ENCODE measurements at regions not wholly inside any gene's neighbourhood (a gene's known extent, or its start where the extent isn't known, plus 50 kb on each side); places are given as distances from the start of the nearest gene placed in this dataset.
A peak's percentile ranks its signal among the peaks of the same experiment; 100 is the strongest.

DNA sequence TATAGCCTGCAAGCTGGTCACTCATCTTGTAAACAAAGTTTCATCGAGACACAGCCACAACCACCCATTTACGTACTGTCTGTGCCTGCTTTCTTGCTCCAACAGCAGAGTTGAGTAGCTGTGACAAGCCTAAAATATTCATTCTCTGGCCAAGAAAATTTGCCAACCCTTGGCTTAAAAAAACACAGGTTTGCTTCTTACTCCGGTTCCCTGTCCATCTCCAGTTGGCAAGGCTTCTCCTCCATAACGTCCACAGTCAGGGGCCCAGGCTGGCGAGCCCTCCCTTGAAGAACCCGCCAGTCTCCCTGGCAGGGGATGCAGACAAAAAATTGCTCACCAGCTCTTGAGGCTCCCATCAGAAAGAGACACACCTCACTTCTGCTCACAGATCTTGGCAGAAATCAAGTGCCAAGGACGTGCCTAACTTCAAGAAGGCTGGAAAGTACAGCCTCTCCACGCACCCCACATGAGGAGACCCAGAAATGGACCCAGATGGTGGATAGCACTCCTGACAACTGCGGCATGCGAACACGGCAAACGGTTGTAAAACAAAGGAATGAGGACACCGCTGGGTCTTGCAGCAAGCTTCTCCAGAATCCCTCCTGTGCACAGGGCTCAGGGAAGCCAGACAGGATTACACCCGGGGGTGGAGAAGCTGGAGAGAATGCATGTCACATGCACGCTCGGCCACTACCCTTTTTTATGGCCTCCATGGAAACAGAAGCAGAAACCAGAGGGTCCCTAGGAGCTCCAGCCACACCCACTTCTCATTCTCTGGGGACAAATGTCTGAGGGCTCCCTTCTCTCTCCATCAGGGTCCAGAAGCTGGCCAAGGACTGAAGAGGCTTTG is 59.8 kb upstream of the SIRPA start:
- WGBS, result 62% methylated on average over 16 of the region's 16 CpGs
- Histone ChIP-seq H2BK120ac (ENCODE audit: low read depth, low read length) (no peak overlapping the region), H3K18ac (ENCODE audit: low read depth in 1 of 2, low read length in 2 of 2) (no peak overlapping the region), H2AFZ (ENCODE audit: low read depth, low read length) (no peak overlapping the region), H3K4me3 (ENCODE audit: insufficient read depth in 1 of 2, low read depth in 1 of 2, low read length in 2 of 2) (no peak overlapping the region), H4K91ac (ENCODE audit: low read length) (no peak overlapping the region), H2BK15ac (ENCODE audit: low read depth, poor library complexity, severe bottlenecking) (no peak overlapping the region), H3K14ac (ENCODE audit: low read length in 2 of 2) (no peak overlapping the region), H3K23ac (ENCODE audit: low read length in 2 of 2) (no peak overlapping the region), H3K4me2 (ENCODE audit: low read length, poor library complexity, severe bottlenecking) (no peak overlapping the region), H3K4me1 (ENCODE audit: control insufficient read depth, insufficient read depth, low read depth, low read length) (peaks cover 6% of the 10 kb centered on the region), H3K36me3 (ENCODE audit: control insufficient read depth in 1 of 2, insufficient read depth in 2 of 2, low read depth in 1 of 2, low read length in 2 of 2) (no peaks in the 10 kb centered on the region), H3K79me1 (replicated peaks; ENCODE audit: low read length, poor library complexity, severe bottlenecking) (no peaks in the 10 kb centered on the region), H2BK12ac (ENCODE audit: low read length in 2 of 2) (no peak overlapping the region), H3K27ac (ENCODE audit: low read length, poor library complexity, severe bottlenecking) (no peak overlapping the region), H2BK5ac (ENCODE audit: low read depth, low read length, poor library complexity, severe bottlenecking) (no peak overlapping the region), H3K4ac (ENCODE audit: low read depth in 1 of 2, low read length in 2 of 2) (no peak overlapping the region), H3K9me3 (ENCODE audit: control insufficient read depth, low read length) (no peaks in the 10 kb centered on the region), H2AK5ac (ENCODE audit: low read length, severe bottlenecking) (no peak overlapping the region), H3K9ac (ENCODE audit: low read length) (no peak overlapping the region), H3K27me3 (ENCODE audit: control insufficient read depth in 1 of 2, insufficient read depth in 1 of 2, low read length in 2 of 2) (peaks cover 41 to 59% of the 10 kb centered on the region in 2 experiments), H4K8ac (ENCODE audit: low read length) (no peak overlapping the region)
- no peak for DNase-seq

DNA sequence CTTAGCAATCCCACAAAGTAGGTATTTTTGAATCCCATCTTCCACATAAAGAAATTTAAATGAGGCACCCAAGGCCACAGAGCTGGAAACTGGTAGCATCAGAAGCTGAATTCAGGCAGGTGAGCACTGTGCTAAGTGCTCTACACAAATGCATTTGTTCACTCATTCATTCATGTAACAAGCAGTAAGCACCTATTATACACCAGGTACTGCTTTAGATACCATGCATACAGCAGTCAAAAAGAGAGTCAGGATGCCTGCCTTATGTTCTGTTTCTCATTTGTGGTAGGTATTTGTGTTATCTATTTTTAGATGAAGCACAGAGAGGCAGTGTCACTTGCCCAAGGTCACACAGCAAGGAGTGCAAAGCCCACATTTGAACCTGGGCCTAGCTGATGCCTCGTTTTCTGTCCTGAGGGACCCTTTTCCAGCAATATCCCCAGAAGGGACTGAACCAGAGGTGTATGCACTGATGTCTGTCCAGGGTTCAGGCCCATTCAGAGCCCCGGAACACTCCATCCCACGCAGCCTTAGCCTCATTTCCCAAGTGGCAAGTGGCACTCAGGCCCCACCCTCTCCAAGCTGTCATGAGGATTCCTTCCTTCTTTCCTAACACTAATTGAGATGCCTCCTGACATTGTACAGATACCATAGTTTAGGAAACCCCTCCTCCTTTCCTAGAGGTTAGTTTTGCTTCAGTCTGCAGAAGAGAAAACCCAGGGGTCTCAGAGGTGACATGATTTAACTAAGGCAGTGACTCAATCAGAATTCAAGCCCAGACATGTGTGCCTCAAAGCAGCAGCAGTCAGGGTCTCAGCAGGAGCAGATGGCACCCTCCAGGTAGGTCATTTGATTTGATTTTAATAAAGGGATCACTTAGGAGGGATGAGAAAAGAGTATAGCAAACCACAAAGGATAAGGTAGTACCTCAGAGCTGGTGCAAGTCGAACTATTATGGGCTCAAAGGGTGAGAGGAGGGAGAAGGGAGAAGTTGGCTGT is 61.2 kb upstream of the SIRPA start:
- no peak overlapping the region for H2BK15ac ChIP-seq (ENCODE audit: low read depth, poor library complexity, severe bottlenecking)
- WGBS, result 54% methylated on average over 4 of the region's 4 CpGs
- DNase-seq, result no peak
- no peak overlapping the region for H4K8ac ChIP-seq (ENCODE audit: low read length)
- H3K9ac ChIP-seq (ENCODE audit: low read length), result no peak overlapping the region
- peaks cover 9% of the 10 kb centered on the region for H3K4me1 ChIP-seq (ENCODE audit: control insufficient read depth, insufficient read depth, low read depth, low read length)
- no peak overlapping the region for H3K23ac ChIP-seq (ENCODE audit: low read length in 2 of 2)
- no peak overlapping the region for H2AFZ ChIP-seq (ENCODE audit: low read depth, low read length)
- H3K9me3 ChIP-seq (ENCODE audit: control insufficient read depth, low read length), result no peaks in the 10 kb centered on the region
- H3K79me1 ChIP-seq (replicated peaks; ENCODE audit: low read length, poor library complexity, severe bottlenecking), result no peaks in the 10 kb centered on the region
- H3K4ac ChIP-seq (ENCODE audit: low read depth in 1 of 2, low read length in 2 of 2), result peak overlapping the region; percentile 15 to 19
- no peak overlapping the region for H2BK5ac ChIP-seq (ENCODE audit: low read depth, low read length, poor library complexity, severe bottlenecking)
- peak overlapping the region in 1 of 2 experiments; percentile 34 for H3K18ac ChIP-seq (ENCODE audit: low read depth in 1 of 2, low read length in 2 of 2)
- no peak overlapping the region for H2AK5ac ChIP-seq (ENCODE audit: low read length, severe bottlenecking)
- H3K36me3 ChIP-seq (ENCODE audit: control insufficient read depth in 1 of 2, insufficient read depth in 2 of 2, low read depth in 1 of 2, low read length in 2 of 2), result no peaks in the 10 kb centered on the region
- H3K27ac ChIP-seq (ENCODE audit: low read length, poor library complexity, severe bottlenecking), result no peak overlapping the region
- no peak overlapping the region for H3K14ac ChIP-seq (ENCODE audit: low read length in 2 of 2)
- peaks cover 41 to 59% of the 10 kb centered on the region in 2 experiments for H3K27me3 ChIP-seq (ENCODE audit: control insufficient read depth in 1 of 2, insufficient read depth in 1 of 2, low read length in 2 of 2)
- H3K4me2 ChIP-seq (ENCODE audit: low read length, poor library complexity, severe bottlenecking), result no peak overlapping the region
- H4K91ac ChIP-seq (ENCODE audit: low read length), result no peak overlapping the region
- H2BK120ac ChIP-seq (ENCODE audit: low read depth, low read length), result no peak overlapping the region
- no peak overlapping the region for H3K4me3 ChIP-seq (ENCODE audit: insufficient read depth in 1 of 2, low read depth in 1 of 2, low read length in 2 of 2)
- H2BK12ac ChIP-seq (ENCODE audit: low read length in 2 of 2), result no peak overlapping the region

DNA sequence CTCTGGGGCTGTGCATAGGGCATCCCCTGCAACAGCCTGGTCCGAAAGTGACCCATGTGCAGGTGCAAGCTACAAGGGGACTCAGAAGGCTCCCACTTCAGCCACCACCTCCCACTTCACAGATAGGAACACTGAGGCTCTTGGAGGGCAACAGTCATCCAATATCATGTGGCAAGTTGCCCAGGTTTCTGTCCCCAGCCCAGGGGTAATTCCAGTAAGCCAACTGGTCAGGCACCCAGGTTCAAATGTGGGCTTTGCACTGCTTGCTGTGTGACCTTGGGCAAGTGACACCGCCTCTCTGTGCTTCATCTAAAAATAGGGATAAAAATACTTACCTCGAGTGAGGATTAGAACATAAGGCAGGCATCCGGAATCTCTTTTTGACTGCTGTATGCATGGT is 62.0 kb upstream of the SIRPA start:
- H3K4me1 ChIP-seq (ENCODE audit: control insufficient read depth, insufficient read depth, low read depth, low read length), result peaks cover 7% of the 10 kb centered on the region
- peak overlapping the region; percentile 47 for H4K91ac ChIP-seq (ENCODE audit: low read length)
- H3K23ac ChIP-seq (ENCODE audit: low read length in 2 of 2), result no peak overlapping the region
- H2AK5ac ChIP-seq (ENCODE audit: low read length, severe bottlenecking), result no peak overlapping the region
- H3K14ac ChIP-seq (ENCODE audit: low read length in 2 of 2), result no peak overlapping the region
- H4K8ac ChIP-seq (ENCODE audit: low read length), result no peak overlapping the region
- H3K4me3 ChIP-seq (ENCODE audit: insufficient read depth in 1 of 2, low read depth in 1 of 2, low read length in 2 of 2), result no peak overlapping the region
- DNase-seq, result no peak
- no peak overlapping the region for H2AFZ ChIP-seq (ENCODE audit: low read depth, low read length)
- H3K27ac ChIP-seq (ENCODE audit: low read length, poor library complexity, severe bottlenecking), result no peak overlapping the region
- no peaks in the 10 kb centered on the region for H3K9me3 ChIP-seq (ENCODE audit: control insufficient read depth, low read length)
- H3K36me3 ChIP-seq (ENCODE audit: control insufficient read depth in 1 of 2, insufficient read depth in 2 of 2, low read depth in 1 of 2, low read length in 2 of 2), result no peaks in the 10 kb centered on the region
- H2BK15ac ChIP-seq (ENCODE audit: low read depth, poor library complexity, severe bottlenecking), result no peak overlapping the region
- H3K27me3 ChIP-seq (ENCODE audit: control insufficient read depth in 1 of 2, insufficient read depth in 1 of 2, low read length in 2 of 2), result peaks cover 38 to 51% of the 10 kb centered on the region in 2 experiments
- peak overlapping the region in 1 of 2 experiments; percentile 47 for H2BK12ac ChIP-seq (ENCODE audit: low read length in 2 of 2)
- WGBS, result 86% methylated on average over 4 of the region's 4 CpGs
- H3K79me1 ChIP-seq (replicated peaks; ENCODE audit: low read length, poor library complexity, severe bottlenecking), result no peaks in the 10 kb centered on the region
- no peak overlapping the region for H2BK5ac ChIP-seq (ENCODE audit: low read depth, low read length, poor library complexity, severe bottlenecking)
- H3K4me2 ChIP-seq (ENCODE audit: low read length, poor library complexity, severe bottlenecking), result no peak overlapping the region
- H2BK120ac ChIP-seq (ENCODE audit: low read depth, low read length), result no peak overlapping the region
- H3K18ac ChIP-seq (ENCODE audit: low read depth in 1 of 2, low read length in 2 of 2), result peak overlapping the region; percentile 24 to 46
- H3K9ac ChIP-seq (ENCODE audit: low read length), result no peak overlapping the region
- H3K4ac ChIP-seq (ENCODE audit: low read depth in 1 of 2, low read length in 2 of 2), result no peak overlapping the region

DNA sequence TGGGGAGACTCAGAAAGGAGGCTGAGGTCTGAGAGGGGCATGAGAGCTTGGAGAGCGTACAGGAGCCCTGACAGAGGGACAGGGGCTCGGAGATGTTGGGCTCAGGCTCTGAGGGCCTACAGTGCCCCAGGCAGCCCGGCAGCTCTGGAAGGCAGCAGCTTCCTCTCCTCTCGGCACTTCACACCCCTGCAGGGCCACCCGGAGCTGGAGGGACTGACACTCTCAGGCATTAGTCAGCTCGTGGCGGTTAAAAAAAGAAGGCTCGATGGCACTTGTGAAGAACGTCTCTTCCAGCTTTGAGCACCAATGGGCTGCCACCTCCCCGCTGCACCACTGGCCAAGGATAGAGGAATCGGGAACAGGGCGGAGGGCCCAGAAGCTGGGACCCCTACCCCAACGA is 62.6 kb upstream of the SIRPA start:
- no peak overlapping the region for H2AFZ ChIP-seq (ENCODE audit: low read depth, low read length)
- peak overlapping the region; percentile 29 to 64 for H3K18ac ChIP-seq (ENCODE audit: low read depth in 1 of 2, low read length in 2 of 2)
- H3K4me3 ChIP-seq (ENCODE audit: insufficient read depth in 1 of 2, low read depth in 1 of 2, low read length in 2 of 2), result no peak overlapping the region
- peak overlapping the region; percentile 56 for H4K8ac ChIP-seq (ENCODE audit: low read length)
- H3K9me3 ChIP-seq (ENCODE audit: control insufficient read depth, low read length), result no peaks in the 10 kb centered on the region
- H3K27ac ChIP-seq (ENCODE audit: low read length, poor library complexity, severe bottlenecking), result no peak overlapping the region
- no peaks in the 10 kb centered on the region for H3K79me1 ChIP-seq (replicated peaks; ENCODE audit: low read length, poor library complexity, severe bottlenecking)
- H3K9ac ChIP-seq (ENCODE audit: low read length), result no peak overlapping the region
- H3K36me3 ChIP-seq (ENCODE audit: control insufficient read depth in 1 of 2, insufficient read depth in 2 of 2, low read depth in 1 of 2, low read length in 2 of 2), result no peaks in the 10 kb centered on the region
- 38% methylated on average over 12 of the region's 13 CpGs for WGBS
- peak overlapping the region in 1 of 2 experiments; percentile 35 for H3K23ac ChIP-seq (ENCODE audit: low read length in 2 of 2)
- peak overlapping the region; percentile 1 for H2BK120ac ChIP-seq (ENCODE audit: low read depth, low read length)
- peak overlapping the region; percentile 54 for H4K91ac ChIP-seq (ENCODE audit: low read length)
- H3K4me2 ChIP-seq (ENCODE audit: low read length, poor library complexity, severe bottlenecking), result no peak overlapping the region
- peaks cover 33 to 48% of the 10 kb centered on the region in 2 experiments for H3K27me3 ChIP-seq (ENCODE audit: control insufficient read depth in 1 of 2, insufficient read depth in 1 of 2, low read length in 2 of 2)
- H3K4me1 ChIP-seq (ENCODE audit: control insufficient read depth, insufficient read depth, low read depth, low read length), result peaks cover 7% of the 10 kb centered on the region
- no peak overlapping the region for H2BK5ac ChIP-seq (ENCODE audit: low read depth, low read length, poor library complexity, severe bottlenecking)
- no peak overlapping the region for H2AK5ac ChIP-seq (ENCODE audit: low read length, severe bottlenecking)
- peak overlapping the region in 1 of 2 experiments; percentile 47 for H2BK12ac ChIP-seq (ENCODE audit: low read length in 2 of 2)
- H3K14ac ChIP-seq (ENCODE audit: low read length in 2 of 2), result peak overlapping the region in 1 of 2 experiments; percentile 4
- no peak for DNase-seq
- peak overlapping the region in 1 of 2 experiments; percentile 16 for H3K4ac ChIP-seq (ENCODE audit: low read depth in 1 of 2, low read length in 2 of 2)
- H2BK15ac ChIP-seq (ENCODE audit: low read depth, poor library complexity, severe bottlenecking), result no peak overlapping the region

Data from mesenchymal stem cell (in vitro differentiated cells and primary cell).